ENCODE measurements at regions not wholly inside any gene's neighbourhood (a gene's known extent, or its start where the extent isn't known, plus 50 kb on each side); places are given as distances from the start of the nearest gene placed in this dataset.

DNA sequence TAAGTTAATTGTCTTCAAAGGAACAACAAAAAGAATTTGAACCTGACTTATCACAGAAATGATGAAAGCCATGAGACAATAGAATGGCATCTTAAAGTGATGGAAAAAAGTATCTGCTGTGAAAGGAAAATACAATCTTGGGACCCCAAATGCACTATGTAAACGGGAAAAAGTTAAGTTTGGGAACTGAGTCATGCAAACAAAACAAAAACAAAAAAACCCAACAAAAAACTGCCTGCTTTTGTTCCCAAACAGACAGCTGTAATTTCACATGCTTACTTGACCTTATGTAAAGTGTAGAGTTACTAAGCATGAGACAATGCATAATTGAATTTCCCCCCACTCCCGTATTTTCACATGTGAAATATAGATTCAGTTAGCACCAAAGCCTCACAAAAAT lies 122.1 kb upstream of the RBMS1 start:
- intact Hi-C loops (cut with micrococcal nuclease; ENCODE audit: unreplicated experiment) (no loop called here), in situ Hi-C loops (cut with HindIII; ENCODE audit: low pct_unique_long_range_greater_than_20kb, low sequenced_read_pairs) (no loop called here)
- no peaks in the 10 kb centered on the region for H3K36me3 ChIP-seq (ENCODE audit: control insufficient read depth, insufficient read depth, low read length)
- DNase-seq (ENCODE audit: low read depth, low spot score) (no peak), ATAC-seq (no peak)
- POLR2A ChIA-PET: no interaction called here
- CTCF ChIA-PET: no interaction called here
- no peaks in the 10 kb centered on the region for H3K27me3 ChIP-seq (ENCODE audit: control insufficient read depth, insufficient read depth, low read length)
- TF ChIP-seq, protein P1, sequence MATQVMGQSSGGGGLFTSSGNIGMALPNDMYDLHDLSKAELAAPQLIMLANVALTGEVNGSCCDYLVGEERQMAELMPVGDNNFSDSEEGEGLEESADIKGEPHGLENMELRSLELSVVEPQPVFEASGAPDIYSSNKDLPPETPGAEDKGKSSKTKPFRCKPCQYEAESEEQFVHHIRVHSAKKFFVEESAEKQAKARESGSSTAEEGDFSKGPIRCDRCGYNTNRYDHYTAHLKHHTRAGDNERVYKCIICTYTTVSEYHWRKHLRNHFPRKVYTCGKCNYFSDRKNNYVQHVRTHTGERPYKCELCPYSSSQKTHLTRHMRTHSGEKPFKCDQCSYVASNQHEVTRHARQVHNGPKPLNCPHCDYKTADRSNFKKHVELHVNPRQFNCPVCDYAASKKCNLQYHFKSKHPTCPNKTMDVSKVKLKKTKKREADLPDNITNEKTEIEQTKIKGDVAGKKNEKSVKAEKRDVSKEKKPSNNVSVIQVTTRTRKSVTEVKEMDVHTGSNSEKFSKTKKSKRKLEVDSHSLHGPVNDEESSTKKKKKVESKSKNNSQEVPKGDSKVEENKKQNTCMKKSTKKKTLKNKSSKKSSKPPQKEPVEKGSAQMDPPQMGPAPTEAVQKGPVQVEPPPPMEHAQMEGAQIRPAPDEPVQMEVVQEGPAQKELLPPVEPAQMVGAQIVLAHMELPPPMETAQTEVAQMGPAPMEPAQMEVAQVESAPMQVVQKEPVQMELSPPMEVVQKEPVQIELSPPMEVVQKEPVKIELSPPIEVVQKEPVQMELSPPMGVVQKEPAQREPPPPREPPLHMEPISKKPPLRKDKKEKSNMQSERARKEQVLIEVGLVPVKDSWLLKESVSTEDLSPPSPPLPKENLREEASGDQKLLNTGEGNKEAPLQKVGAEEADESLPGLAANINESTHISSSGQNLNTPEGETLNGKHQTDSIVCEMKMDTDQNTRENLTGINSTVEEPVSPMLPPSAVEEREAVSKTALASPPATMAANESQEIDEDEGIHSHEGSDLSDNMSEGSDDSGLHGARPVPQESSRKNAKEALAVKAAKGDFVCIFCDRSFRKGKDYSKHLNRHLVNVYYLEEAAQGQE (IDR thresholded peaks at IDR 0.05; ENCODE audit: insufficient read depth in 1 of 2, low read depth in 2 of 2, low read length in 1 of 2): no peak
- TF ChIP-seq TCF7L2 (IDR thresholded peaks at IDR 0.05; ENCODE audit: low read depth, low read length): no peak
- no peak overlapping the region for H3K27ac ChIP-seq (ENCODE audit: low read length)
- no peaks in the 10 kb centered on the region for H3K9me3 ChIP-seq (ENCODE audit: control insufficient read depth, insufficient read depth, low read depth, low read length)
- no TSS peak for BruUV-seq (replicated peaks)
- H3K4me3 ChIP-seq (ENCODE audit: low read depth in 2 of 2, low read length in 2 of 2): no peak overlapping the region
- H3K4me1 ChIP-seq (ENCODE audit: control insufficient read depth, insufficient read depth, low read length): no peaks in the 10 kb centered on the region

DNA sequence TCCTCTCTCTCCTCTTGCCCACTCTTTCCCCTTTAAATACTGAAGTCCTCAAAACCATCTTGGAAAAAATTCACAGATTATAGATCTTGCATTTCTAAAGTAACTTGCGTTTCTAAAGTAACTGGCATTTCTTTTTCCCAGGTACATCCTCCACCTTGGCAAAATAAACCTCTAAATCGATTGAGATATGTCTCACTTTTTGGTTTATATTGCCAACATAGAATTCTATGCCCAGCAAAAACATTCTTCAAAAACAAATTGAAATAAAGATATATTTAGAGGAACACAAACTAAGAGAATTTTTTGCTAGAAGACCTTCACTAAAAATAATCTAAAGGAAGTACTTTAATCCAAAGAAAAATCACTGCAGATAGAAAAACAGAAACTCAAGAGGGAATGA lies 122.5 kb upstream of the RBMS1 start:
- H3K27ac ChIP-seq (ENCODE audit: low read length): no peak overlapping the region
- in situ Hi-C loops (cut with HindIII; ENCODE audit: low pct_unique_long_range_greater_than_20kb, low sequenced_read_pairs) (no loop called here), intact Hi-C loops (cut with micrococcal nuclease; ENCODE audit: unreplicated experiment) (no loop called here)
- DNase-seq (ENCODE audit: low read depth, low spot score) (no peak), ATAC-seq (no peak)
- H3K27me3 ChIP-seq (ENCODE audit: control insufficient read depth, insufficient read depth, low read length): no peaks in the 10 kb centered on the region
- no peaks in the 10 kb centered on the region for H3K9me3 ChIP-seq (ENCODE audit: control insufficient read depth, insufficient read depth, low read depth, low read length)
- POLR2A ChIA-PET: no interaction called here
- H3K4me1 ChIP-seq (ENCODE audit: control insufficient read depth, insufficient read depth, low read length): no peaks in the 10 kb centered on the region
- no peak for TF ChIP-seq TCF7L2 (IDR thresholded peaks at IDR 0.05; ENCODE audit: low read depth, low read length)
- TF ChIP-seq, protein P2, sequence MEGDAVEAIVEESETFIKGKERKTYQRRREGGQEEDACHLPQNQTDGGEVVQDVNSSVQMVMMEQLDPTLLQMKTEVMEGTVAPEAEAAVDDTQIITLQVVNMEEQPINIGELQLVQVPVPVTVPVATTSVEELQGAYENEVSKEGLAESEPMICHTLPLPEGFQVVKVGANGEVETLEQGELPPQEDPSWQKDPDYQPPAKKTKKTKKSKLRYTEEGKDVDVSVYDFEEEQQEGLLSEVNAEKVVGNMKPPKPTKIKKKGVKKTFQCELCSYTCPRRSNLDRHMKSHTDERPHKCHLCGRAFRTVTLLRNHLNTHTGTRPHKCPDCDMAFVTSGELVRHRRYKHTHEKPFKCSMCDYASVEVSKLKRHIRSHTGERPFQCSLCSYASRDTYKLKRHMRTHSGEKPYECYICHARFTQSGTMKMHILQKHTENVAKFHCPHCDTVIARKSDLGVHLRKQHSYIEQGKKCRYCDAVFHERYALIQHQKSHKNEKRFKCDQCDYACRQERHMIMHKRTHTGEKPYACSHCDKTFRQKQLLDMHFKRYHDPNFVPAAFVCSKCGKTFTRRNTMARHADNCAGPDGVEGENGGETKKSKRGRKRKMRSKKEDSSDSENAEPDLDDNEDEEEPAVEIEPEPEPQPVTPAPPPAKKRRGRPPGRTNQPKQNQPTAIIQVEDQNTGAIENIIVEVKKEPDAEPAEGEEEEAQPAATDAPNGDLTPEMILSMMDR (IDR thresholded peaks at IDR 0.05): no peak
- no peak for TF ChIP-seq POLR2AphosphoS5 (IDR thresholded peaks at IDR 0.05; ENCODE audit: low read depth, low read length)
- TF ChIP-seq, protein P1 (IDR thresholded peaks at IDR 0.05; ENCODE audit: insufficient read depth in 1 of 2, low read depth in 2 of 2, low read length in 1 of 2): no peak
- no peaks in the 10 kb centered on the region for H3K36me3 ChIP-seq (ENCODE audit: control insufficient read depth, insufficient read depth, low read length)
- BruUV-seq (replicated peaks): no TSS peak
- CTCF ChIA-PET: no interaction called here
- H3K4me3 ChIP-seq (ENCODE audit: low read depth in 2 of 2, low read length in 2 of 2): no peak overlapping the region

Measured in Panc1 (cell line).